ENCODE measurements at regions not wholly inside any gene's neighbourhood (a gene's known extent, or its start where the extent isn't known, plus 50 kb on each side); places are given as distances from the start of the nearest gene placed in this dataset.

DNA sequence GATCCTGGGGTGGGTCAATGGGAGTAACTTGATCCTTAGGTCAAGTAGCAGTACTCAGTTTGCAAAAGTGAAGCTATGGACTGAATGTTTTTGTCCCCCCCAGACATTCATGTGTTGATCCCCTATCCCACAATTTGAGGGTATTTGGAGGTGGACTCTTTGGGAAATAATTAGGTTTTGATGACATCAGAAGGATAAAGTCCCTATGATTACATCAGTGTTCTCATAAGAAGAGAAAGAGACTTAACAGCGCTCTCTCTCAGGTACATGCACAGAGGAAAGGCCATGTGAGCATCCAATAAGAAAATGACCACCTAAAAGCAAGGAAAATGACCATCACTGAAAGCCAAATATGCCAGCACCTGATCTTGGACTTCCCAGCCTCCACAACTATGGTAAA is 550.8 kb downstream of the FOXG1 start:
- TF ChIP-seq, protein P1, sequence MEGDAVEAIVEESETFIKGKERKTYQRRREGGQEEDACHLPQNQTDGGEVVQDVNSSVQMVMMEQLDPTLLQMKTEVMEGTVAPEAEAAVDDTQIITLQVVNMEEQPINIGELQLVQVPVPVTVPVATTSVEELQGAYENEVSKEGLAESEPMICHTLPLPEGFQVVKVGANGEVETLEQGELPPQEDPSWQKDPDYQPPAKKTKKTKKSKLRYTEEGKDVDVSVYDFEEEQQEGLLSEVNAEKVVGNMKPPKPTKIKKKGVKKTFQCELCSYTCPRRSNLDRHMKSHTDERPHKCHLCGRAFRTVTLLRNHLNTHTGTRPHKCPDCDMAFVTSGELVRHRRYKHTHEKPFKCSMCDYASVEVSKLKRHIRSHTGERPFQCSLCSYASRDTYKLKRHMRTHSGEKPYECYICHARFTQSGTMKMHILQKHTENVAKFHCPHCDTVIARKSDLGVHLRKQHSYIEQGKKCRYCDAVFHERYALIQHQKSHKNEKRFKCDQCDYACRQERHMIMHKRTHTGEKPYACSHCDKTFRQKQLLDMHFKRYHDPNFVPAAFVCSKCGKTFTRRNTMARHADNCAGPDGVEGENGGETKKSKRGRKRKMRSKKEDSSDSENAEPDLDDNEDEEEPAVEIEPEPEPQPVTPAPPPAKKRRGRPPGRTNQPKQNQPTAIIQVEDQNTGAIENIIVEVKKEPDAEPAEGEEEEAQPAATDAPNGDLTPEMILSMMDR (IDR thresholded peaks at IDR 0.05) = no peak
- no peak for TF ChIP-seq POLR2A (IDR thresholded peaks at IDR 0.05)
